IPS-NIHi11 (cell line): ENCODE measurements at regions not wholly inside any gene's neighbourhood (a gene's known extent, or its start where the extent isn't known, plus 50 kb on each side); places are given as distances from the start of the nearest gene placed in this dataset.

Experiments
- DNase-seq: peaks from one replicate; pipeline ENCODE4 v3.0.0; 2012; ENCODE audit warnings: mixed read lengths, low spot score

DNA sequence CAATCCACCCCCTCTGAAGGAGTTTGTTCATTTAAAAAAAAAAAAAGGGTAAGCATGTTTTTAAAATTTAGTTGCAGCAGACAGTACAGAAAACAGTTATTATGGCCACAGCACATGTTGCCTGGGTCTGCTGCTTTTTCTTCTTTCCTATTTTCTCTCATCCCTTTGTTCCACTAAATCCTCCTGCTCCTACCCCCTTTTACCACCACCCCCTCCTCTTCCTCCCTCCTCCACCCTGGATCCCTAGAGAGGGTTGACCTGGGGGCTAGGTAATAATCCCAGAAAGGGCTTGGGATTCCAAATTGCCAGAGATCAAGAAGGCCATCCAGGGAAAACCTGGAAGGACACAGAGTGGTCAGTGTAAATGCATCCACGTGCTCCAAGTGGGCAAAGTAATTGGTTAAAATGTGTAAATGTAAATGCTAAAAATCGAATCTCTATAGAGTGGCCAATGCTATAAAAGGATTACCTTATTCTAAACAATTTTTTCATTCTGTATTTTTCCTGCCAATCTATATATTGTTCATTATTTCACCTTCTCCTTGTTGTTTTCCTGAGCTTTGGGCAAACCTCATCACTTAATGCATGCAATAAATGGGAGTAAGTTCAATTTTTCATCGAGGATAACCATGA is 89.0 kb upstream of the PIK3CG start:
- no peak for DNase-seq

DNA sequence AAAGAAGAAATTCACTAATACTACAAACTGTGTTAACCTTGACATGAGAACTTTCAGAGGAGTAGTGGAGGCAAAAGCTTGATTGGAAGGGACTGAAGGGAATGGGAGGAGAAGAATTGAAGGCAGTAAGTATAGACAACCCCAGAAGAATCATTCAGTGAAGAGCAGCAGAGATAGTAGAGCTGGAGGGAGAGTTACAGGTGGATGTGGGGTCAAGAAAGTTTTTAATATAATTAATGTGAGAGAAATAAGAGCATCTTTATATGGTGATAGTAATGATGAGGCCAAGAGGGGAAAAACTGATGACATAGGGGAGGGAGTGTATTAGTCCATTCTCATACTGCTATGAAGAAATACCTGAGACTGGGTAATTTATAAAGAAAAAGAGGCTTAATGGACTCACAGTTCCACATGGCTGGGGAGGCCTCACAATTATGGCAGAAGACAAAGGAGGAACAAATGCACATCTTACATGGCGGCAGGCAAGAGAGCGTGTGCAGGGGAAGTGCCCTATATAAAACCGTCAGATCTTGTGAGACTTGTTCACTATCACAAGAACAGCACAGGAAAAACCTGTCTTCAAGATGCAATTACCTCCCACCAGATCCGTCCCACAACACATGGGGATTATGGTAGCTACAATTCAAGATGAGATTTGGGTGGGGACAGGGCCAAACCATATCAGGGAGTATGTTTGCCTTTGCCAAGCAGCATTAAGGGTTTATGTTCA is 88.3 kb upstream of the PIK3CG start:
- DNase-seq: no peak

DNA sequence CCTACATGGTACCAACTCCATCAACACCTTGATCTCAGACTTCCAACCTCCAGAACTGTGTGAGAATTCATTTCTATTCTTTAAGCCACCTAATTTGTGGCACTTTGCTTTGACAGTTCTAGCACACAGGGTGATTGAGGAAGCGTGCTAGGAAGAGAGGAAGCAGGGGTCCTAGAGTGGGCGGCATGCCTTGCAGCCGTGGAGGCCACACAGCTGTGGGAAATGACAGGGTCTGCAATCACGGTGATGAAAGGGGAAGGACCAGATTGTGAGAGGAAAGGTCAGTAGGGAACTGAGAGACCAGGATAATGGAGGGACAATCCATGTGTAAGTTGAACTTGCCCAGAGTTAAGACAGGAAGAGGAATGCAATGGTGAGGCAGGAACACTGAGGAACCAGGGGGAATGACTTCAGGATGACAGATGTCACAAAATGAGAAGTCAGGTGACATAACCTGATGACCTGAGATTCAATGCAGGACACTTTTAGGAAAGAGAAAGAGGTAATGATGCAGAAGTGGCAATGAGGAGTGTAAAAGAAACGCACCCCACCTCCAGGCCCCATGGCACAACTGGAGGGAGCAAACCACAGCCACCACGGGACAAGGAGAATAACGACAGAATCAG is 87.3 kb upstream of the PIK3CG start:
- DNase-seq: no peak

DNA sequence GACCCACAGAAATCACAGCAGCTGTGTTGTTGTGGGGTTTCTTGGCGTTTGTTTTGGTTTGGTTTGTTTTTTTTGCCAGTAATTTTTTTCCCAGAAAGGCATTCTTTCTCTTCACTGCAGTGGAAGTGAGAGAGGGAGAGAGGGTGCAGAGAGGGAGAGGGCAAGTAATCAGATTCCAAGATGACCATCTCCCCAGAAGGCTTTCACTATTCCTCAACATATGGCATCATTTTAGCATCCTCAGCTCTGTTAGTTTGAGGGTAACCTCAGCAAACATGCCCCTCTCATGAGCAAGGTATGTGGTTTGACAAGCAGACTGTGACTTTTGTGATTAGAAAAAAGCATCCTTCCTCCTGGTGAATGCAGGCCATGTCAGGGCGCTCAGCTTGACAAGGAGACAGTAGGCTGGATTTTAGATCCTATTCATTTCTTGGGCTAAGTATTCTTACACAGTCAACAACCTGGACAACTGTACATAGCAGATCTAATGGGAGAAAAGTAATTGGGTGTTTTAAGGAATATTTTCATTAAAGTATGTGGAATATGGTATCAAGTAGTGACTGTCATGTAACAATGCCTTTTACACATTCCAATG is 86.3 kb upstream of the PIK3CG start:
- DNase-seq: no peak

DNA sequence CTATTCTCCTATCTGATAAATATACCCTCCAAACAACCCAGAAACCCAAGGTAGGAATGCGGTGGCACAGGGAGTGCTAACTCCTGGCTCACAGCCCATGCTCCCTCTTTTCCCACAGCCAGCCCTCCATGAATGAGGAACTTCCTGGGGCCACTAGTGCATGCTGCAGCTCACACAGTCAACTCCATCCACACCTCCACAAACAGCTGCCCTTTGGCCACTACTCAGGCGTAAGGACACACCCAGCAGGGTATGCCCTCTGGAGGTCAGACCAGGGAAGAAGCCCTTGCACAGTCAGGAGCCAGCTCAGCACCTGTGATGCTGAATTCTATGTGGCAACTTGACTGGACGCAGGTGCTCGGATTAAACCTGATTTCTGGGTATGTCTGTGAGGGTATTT is 85.2 kb upstream of the PIK3CG start:
- DNase-seq: peak; percentile 54

GRCh38 chr7:106781007-106781406 is 84.1 kb upstream of the PIK3CG start:
- DNase-seq: no peak

DNA sequence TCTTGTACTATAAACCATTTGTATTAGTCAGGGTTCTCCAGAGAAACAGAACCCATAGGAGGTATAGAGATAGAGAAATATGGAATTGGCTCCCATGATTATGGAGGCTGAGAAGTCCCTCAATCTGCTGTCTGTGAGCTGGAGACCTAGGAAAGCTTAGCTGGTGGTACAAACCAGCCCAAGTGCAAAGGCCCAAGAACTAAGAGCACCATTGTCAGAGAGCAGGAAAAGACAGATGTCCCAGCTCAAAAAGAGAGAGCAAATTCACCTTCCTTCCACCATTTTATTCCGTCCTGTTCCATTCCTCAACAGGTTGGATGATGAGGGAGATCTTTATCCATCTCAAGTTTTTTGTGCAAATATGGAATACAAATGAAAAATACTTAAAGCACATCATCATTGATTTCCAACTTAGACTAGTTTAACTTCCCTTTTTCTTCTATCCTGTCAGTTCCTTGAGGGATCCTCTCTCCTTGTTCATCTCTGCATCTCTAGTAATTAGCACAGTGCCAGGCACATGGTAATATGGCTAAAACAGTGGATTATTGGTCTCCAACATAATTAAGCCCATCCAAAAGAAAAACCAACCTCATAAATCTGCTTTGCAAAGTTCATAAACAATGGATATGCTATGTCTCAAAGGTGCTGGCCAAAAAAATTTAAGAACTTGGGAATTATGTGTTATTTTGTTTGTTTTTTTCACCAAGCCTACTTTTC is 83.1 kb upstream of the PIK3CG start:
- no peak for DNase-seq

DNA sequence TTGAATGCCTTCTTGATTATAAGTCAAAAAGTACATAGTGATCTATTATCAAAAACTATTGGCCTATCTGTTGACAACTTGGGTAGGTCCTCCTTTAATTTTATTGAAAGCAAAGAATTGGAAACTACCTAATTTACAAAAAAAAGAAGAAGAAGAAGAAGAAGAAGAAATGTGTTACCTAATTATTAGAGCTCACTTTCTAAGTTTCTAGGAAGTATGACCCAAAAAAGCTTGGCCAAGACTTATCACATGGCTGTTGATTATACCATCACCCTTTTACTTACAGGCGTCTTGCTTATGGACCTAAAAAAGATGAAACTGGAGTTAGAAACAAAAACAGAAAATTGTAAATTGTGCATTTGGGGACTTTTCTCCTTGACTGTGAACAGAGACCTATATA is 81.8 kb upstream of the PIK3CG start:
- no peak for DNase-seq

GRCh38 chr7:106788637-106789036 is 76.4 kb upstream of the PIK3CG start:
- DNase-seq: no peak

DNA sequence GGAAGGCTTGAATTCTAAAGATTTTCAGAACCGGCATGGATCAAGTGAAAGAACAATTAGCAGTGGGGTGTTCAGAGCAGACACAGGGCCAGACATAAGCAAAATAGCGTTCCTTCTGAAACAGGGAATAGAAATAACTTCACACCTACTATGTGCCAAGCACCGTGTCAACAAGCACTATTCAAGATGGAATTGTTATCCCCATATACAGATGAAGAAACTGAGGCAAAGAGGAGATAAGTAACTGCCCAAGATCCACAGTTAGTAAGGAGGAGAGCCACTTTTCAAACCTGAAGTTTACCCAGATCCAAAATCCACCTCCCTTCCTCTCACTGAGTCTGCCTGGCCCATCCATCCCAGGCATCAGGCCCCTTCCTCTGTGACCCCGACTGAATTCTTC is 73.6 kb upstream of the PIK3CG start:
- no peak for DNase-seq

- DNase-seq: no peak
Observed at GRCh38 chr7:106792233-106792926, 72.7 kb upstream of the PIK3CG start.

- DNase-seq: peak; percentile 58
Observed at GRCh38 chr7:106793015-106793975, 71.8 kb upstream of the PIK3CG start.

- no peak for DNase-seq
Observed at GRCh38 chr7:106794276-106795083, 70.6 kb upstream of the PIK3CG start.

DNA sequence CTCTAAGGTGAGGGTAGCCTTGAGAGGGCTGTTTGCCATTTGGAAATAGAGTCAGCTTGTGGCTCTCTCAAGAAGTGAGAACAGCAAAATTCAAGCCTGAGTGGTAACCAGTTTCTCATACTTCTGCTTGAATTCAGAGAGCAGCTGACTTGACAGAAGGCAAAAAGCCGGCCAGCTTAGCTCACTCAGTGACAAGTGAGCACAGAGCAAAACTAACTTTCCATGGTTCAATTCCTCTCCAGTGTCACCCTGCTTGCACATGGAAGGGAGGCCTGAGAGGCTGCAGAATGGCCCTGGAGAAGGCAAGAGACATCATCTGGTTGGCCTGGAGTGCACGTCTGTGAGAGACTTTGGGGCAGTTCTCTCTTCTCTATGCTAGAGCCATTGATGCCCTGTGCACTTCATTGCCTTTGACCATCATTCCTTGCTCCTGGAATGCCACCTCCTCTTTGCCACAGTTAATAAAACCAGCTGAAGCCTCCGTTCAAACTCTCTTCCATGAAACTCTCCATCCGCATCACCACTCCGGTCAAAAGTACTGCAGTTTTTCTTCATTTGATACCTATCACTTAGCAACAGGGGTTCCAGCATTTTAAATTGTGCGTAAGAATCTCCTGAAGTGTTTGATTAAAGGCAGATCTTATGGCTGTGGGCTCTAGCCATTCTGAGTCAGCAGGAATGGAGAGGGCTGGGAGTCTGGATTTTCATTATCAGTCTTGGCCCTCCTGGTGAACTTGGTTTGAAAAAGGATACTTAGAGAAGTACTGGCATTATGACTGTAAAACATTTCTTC is 69.8 kb upstream of the PIK3CG start:
- no peak for DNase-seq

DNA sequence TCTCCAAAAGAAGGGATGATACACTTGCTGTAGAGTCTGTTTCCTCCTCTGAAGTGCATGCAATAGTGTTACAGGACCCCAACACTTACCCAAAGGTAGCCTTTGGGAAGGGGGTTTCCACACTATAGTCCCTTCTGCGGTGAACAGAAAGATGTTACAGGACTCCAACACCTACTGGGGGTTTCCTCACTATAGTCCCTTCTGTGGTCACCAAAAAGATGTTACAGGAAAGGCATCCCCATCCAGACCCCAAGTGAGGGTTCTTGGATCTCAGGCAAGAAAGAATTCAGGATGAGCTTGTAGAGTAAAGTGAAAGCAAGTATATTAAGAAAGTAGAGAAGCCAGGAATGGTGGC is 69.2 kb upstream of the PIK3CG start:
- DNase-seq: no peak

DNA sequence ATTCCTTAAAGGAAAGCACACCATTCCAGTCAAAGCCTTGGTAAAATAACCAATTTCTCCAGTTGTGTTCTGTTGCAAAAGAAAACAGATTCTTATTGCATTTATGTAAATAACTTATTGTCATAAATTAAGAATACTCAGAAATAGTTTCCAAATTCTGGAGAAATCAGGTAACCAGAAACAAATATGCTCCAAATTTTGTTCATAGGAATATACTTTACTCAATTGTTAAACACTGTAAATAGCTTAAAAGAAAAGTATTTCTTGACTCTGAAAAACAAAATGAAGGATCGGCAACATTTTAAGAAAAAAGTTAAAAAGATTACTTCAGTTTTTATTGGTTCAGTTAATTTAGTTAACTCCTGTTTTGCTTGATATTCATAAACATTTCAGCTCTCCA is 67.1 kb upstream of the PIK3CG start:
- no peak for DNase-seq

- DNase-seq: no peak
Observed at GRCh38 chr7:106802589-106802988, 62.5 kb upstream of the PIK3CG start.

- DNase-seq: no peak
Observed at GRCh38 chr7:106806556-106806955, 58.5 kb upstream of the PIK3CG start.

GRCh38 chr7:106807474-106807873 is 57.6 kb upstream of the PIK3CG start:
- no peak for DNase-seq
